OCI-LY3 (cell line): ENCODE measurements at regions not wholly inside any gene's neighbourhood (a gene's known extent, or its start where the extent isn't known, plus 50 kb on each side); places are given as distances from the start of the nearest gene placed in this dataset.
A peak's percentile ranks its signal among the peaks of the same experiment; 100 is the strongest.
"Not testable (repeated sequence)": the region's sequence is repeated elsewhere in the genome, so short reads cannot be mapped to it uniquely, and the experiment has no call there.

ENCODE experiments used
- H2AFZ ChIP-seq: fragments of 200-600, 300-600 bp; shearing (Covaris generic); 2 replicates; pipeline ENCODE4 v1.6.0; 2014; ENCODE audit warnings: antibody characterized with exemption, low read depth, low read length
- H3K27ac ChIP-seq: fragments of 200-600, 300-600 bp; sonication (generic); 2 replicates; pipeline ENCODE4 v1.5.1; 2014; ENCODE audit warnings: mild to moderate bottlenecking, low read length, moderate library complexity, mixed read lengths
- H3K27me3 ChIP-seq: fragments of 200-600, 300-600 bp; sonication (generic); 2 replicates; pipeline ENCODE4 v1.6.1; 2014; ENCODE audit warnings: low read depth, low read length, mixed read lengths
- H3K36me3 ChIP-seq: fragments of 200-600, 300-600 bp; sonication (generic); replicated peaks from 2 replicates; pipeline ENCODE3; 2014; ENCODE audit warnings: low read depth, low read length, mixed read lengths
- H3K4me1 ChIP-seq: fragments of 300-600, 200-600 bp; sonication (generic); 2 replicates; pipeline ENCODE4 v1.6.1; 2014; ENCODE audit warnings: low read length, mixed read lengths
- H3K4me2 ChIP-seq: fragments of 200-600, 300-600 bp; sonication (generic); 2 replicates; pipeline ENCODE4 v1.6.1; 2014; ENCODE audit warnings: low read length, mixed read lengths
- H3K4me3 ChIP-seq: fragments of 300-600, 200-600 bp; sonication (generic); 2 replicates; pipeline ENCODE4 v1.5.1; 2014; ENCODE audit warnings: antibody characterized with exemption, mild to moderate bottlenecking, low read length, moderate library complexity
- H3K79me2 ChIP-seq: fragments of 300-600, 200-600 bp; shearing (Covaris generic); 2 replicates; pipeline ENCODE4 v1.6.1; 2014; ENCODE audit warnings: mild to moderate bottlenecking, low read length, mixed read lengths
- H3K9ac ChIP-seq: fragments of 300-600, 200-600 bp; shearing (Covaris generic); 2 replicates; pipeline ENCODE4 v1.6.0; 2014; ENCODE audit warnings: mild to moderate bottlenecking, low read length, moderate library complexity
- H3K9me3 ChIP-seq: fragments of 200-600, 300-600 bp; shearing (Covaris generic); 2 replicates; pipeline ENCODE4 v1.6.1; 2014; ENCODE audit warnings: low read length, mixed read lengths; ENCODE audit not compliant: insufficient read depth
- H4K20me1 ChIP-seq: fragments of 200-600, 300-600 bp; sonication (generic); 2 replicates; pipeline ENCODE4 v1.6.1; 2016; ENCODE audit warnings: low read length, mixed read lengths; ENCODE audit not compliant: insufficient read depth
- EZH2phosphoT487 ChIP-seq: fragments of 200-600 bp; shearing (Covaris generic); IDR thresholded peaks from 2 replicates; pipeline ENCODE4 v1.6.1; 2018; ENCODE audit warnings: antibody characterized with exemption, mixed run types, low read depth
- TF ChIP-seq, protein P1 (sequence below): fragments of 200-600, 300-600 bp; sonication (generic); IDR thresholded peaks from 2 replicates; pipeline ENCODE4 v1.5.1; 2014; ENCODE audit warnings: antibody characterized with exemption, low read length, low read depth

DNA sequence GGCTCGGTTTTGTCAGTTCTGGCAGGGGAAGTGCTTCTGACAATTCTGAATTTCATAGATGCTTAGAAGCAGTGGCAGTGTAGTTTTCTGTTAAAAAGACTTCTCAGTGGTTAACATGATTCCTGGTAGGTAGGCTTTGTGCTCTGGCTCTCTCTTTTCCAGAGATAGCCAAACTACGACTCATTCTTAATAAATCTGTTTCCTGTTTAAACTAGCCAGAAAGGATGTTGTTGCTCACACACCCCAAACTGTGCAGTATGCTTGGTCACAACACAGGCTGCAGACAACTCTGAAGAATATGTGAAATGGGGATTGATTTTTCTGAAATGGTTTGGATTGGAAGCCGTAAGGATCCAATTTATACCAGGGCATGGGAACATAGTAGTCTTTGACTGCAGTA lies 711.5 kb downstream of the PCDH17 start:
- Histone ChIP-seq H3K4me3 (no peak overlapping the region), H3K4me1 (no peaks in the 10 kb centered on the region), H2AFZ (no peak overlapping the region), H3K9ac (no peak overlapping the region), H3K4me2 (no peak overlapping the region), H3K79me2 (no peaks in the 10 kb centered on the region), H3K27me3 (no peaks in the 10 kb centered on the region), H3K9me3 (no peaks in the 10 kb centered on the region; the same call in 1 of the 2 replicates), H3K36me3 (no peaks in the 10 kb centered on the region), H3K27ac (no peak overlapping the region), H4K20me1 (no peaks in the 10 kb centered on the region)
- TF ChIP-seq EZH2phosphoT487, result no peak
- TF ChIP-seq, protein P1, sequence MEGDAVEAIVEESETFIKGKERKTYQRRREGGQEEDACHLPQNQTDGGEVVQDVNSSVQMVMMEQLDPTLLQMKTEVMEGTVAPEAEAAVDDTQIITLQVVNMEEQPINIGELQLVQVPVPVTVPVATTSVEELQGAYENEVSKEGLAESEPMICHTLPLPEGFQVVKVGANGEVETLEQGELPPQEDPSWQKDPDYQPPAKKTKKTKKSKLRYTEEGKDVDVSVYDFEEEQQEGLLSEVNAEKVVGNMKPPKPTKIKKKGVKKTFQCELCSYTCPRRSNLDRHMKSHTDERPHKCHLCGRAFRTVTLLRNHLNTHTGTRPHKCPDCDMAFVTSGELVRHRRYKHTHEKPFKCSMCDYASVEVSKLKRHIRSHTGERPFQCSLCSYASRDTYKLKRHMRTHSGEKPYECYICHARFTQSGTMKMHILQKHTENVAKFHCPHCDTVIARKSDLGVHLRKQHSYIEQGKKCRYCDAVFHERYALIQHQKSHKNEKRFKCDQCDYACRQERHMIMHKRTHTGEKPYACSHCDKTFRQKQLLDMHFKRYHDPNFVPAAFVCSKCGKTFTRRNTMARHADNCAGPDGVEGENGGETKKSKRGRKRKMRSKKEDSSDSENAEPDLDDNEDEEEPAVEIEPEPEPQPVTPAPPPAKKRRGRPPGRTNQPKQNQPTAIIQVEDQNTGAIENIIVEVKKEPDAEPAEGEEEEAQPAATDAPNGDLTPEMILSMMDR, result no peak

DNA sequence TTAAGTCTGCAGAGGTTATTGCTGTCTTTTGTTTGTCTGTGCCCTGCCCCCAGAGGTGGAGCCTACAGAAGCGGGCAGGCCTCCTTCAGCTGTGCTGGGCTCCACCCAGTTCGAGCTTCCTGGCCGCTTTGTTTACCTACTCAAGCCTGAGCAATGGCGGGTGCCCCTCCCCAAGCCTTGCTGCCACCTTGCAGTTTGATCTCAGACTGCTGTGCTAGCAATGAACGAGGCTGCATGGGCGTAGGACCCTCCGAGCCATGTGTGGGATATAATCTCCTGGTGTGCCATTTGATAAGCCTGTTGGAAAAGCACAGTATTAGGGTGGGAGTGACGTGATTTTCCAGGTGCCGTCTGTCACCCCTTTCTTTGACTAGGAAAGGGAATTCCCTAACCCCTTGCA lies 720.6 kb downstream of the PCDH17 start:
- H3K4me2 ChIP-seq, H3K9me3 ChIP-seq, H3K79me2 ChIP-seq, H3K4me1 ChIP-seq, H3K27me3 ChIP-seq, H4K20me1 ChIP-seq, H3K36me3 ChIP-seq, H3K9ac ChIP-seq, H3K27ac ChIP-seq, H2AFZ ChIP-seq, H3K4me3 ChIP-seq: not testable (repeated sequence)

DNA sequence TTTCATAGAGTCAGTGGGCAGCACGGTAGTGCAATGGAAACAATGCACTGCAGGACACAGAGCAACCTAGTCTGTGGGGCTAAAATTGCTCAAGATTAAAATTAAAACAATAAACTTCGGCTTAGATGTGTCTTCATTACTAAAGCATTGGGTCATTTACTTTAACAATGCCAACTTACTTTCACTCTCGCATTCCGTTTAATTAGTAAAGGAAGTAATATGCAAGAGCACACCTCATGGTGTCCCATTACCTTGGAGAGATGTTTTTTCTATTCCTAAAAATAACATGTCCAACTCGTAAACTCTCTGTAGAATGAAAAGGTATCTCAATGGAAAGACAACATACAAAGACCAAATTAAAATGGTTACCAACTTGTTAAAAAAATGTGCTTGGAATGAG lies 738.4 kb downstream of the PCDH17 start:
- no peak for TF ChIP-seq EZH2phosphoT487
- TF ChIP-seq, protein P1, result no peak
- Histone ChIP-seq H3K79me2 (no peaks in the 10 kb centered on the region), H3K4me2 (no peak overlapping the region), H3K4me3 (no peak overlapping the region), H3K27me3 (no peaks in the 10 kb centered on the region), H4K20me1 (no peaks in the 10 kb centered on the region), H3K9me3 (peaks cover 4% of the 10 kb centered on the region; the same call in 1 of the 2 replicates), H2AFZ (no peak overlapping the region), H3K27ac (no peak overlapping the region), H3K36me3 (no peaks in the 10 kb centered on the region), H3K4me1 (no peaks in the 10 kb centered on the region), H3K9ac (no peak overlapping the region)

DNA sequence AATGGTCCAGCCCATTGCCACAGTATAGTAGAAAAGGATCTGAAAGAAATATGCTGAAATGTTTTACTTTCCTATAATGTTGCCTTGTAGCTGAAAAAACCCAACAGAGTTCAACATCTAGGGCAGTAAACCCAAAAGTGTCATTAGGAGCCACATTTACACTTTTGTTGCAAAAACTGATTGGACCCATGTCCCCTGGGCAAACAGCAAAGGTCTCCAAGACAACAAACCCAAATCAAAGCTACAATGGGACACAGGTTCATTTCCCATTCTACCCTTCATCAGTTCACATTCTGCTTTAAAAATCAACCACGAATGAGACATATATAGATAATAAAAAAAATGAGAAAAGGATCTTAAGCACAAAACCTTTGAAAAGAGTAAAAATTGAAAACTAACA lies 744.8 kb downstream of the PCDH17 start:
- Histone ChIP-seq H4K20me1 (no peaks in the 10 kb centered on the region), H2AFZ (no peak overlapping the region), H3K9ac (peak overlapping the region; percentile 23; the same call in 1 of the 2 replicates), H3K9me3 (peaks cover 11% of the 10 kb centered on the region; the same call in 1 of the 2 replicates), H3K79me2 (no peaks in the 10 kb centered on the region), H3K36me3 (peaks cover 7% of the 10 kb centered on the region), H3K4me2 (peak overlapping the region; percentile 53), H3K4me3 (peak overlapping the region; percentile 24; the same call in 1 of the 2 replicates), H3K27me3 (no peaks in the 10 kb centered on the region), H3K4me1 (peaks cover 36% of the 10 kb centered on the region), H3K27ac (peak overlapping the region; percentile 78)
- TF ChIP-seq, protein P1, result no peak

DNA sequence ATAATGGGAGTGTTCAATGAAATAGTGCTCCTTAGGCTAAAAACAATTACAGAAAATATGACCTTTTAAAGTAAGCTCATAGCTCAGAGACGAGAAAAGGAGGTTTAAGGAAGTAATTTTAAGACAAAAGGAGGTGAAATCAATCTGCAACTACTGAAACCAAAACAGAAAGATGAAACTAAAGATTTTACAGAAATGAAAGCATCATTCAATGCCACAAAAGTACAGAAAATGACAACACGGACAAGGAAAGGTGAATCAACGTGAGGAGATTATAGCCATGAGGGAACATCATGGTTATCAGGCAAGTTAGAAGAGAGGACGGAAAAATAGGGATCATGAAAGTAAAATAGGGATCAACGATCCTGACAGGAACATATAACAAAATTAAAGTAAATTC lies 745.2 kb downstream of the PCDH17 start:
- no peaks in the 10 kb centered on the region for H3K79me2 ChIP-seq
- H3K4me3 ChIP-seq, result peak overlapping the region; percentile 24; the same call in 1 of the 2 replicates
- H2AFZ ChIP-seq, result no peak overlapping the region
- H3K4me1 ChIP-seq, result peaks cover 36% of the 10 kb centered on the region
- H4K20me1 ChIP-seq, result no peaks in the 10 kb centered on the region
- H3K27me3 ChIP-seq, result no peaks in the 10 kb centered on the region
- peaks cover 11% of the 10 kb centered on the region; the same call in 1 of the 2 replicates for H3K9me3 ChIP-seq
- peak overlapping the region; percentile 53 for H3K4me2 ChIP-seq
- H3K9ac ChIP-seq, result no peak overlapping the region
- TF ChIP-seq, protein P1, result no peak
- TF ChIP-seq EZH2phosphoT487, result 0 out of 2 replicates have a peak, but pooled peaks have one; percentile 45
- peak overlapping the region; percentile 78 for H3K27ac ChIP-seq
- peaks cover 7% of the 10 kb centered on the region for H3K36me3 ChIP-seq
